NCI-H2107 treated with DMSO at 0.1 percent for 48 hours (cell line): ENCODE measurements at regions not wholly inside any gene's neighbourhood (a gene's known extent, or its start where the extent isn't known, plus 50 kb on each side); places are given as distances from the start of the nearest gene placed in this dataset.

Source experiments
- DNase-seq: peaks from one replicate; lab custom pipeline; 2025; ENCODE audit not compliant: unreplicated experiment; lab: John Stamatoyannopoulos, UW

DNA sequence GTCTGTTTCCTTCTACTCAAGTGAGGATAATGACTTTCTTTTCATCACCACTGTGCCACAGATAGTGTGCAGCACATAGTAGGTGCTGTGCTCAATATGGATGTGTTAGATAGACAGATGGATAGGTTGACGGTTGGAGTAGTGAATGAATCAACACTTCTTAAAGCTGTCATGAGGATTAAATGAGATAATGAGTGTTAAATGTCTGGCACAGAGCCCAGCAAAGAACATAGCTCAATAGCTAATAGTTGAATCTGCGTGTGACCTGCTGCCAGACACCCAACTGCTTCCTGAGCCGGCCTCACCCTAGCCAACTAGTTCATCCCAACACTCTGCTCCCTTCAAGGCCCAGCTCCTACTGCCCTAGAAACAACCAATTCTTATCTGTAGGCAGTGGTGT lies 67.7 kb upstream of the PJA1 start:
- no peak for DNase-seq

DNA sequence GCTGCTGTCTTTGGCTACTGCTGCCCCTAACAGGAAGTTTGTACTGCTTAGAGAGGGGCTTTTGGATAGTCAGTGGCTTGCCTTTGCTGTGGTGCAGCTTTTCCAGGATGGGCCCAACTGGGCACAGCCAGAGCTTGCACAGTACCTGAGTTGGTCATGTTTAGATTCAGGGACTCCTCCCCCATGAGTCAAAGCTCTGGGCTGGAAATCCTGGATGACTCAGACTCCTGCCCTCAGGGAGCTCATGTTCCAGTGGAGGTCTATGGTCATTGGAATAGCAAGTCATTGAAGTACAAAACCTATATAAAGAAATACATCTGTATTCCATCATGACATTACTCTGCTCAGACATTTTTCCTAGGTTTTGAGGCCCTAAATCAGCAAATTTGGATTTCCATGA lies 66.7 kb upstream of the PJA1 start:
- DNase-seq, result no peak

GRCh38 chrX:69229436-69229835 lies 64.2 kb upstream of the PJA1 start:
- no peak for DNase-seq

- DNase-seq, result no peak
Observed at GRCh38 chrX:69228732-69229131, 63.5 kb upstream of the PJA1 start.

DNA sequence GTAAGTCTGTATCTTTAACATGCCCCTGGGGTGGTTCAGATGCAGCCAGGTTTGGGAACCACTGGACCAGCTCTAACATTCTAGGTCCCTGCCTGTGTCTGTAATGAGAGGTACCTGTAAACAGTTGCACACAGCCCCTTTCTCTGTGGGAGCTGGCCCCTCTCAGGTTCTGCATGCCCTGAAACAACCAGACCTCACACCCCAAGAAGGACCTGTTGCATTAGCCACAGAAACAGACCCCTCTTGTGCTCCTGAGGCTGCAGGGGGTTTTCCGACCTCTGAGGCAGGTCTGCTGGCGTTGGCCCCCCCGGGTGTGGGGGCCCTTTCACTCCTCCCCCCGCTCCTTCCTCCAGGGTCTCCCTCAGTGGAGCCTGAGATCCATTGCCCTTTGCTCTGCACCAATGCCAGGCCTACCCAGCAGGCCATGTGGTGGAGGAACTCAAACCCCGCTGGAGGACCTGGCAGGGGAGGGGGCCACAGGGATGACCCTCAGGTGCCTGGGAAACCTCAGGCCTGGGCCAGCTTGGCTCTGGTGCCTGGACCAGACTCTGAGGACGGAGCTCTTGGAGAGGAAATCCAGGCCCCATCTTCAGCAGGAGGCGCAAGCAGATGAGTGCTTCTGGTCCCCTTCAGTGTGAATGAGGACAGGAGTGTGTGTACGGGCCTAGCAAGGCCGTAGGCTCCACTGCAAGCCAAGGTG lies 61.4 kb upstream of the PJA1 start:
- no peak for DNase-seq

DNA sequence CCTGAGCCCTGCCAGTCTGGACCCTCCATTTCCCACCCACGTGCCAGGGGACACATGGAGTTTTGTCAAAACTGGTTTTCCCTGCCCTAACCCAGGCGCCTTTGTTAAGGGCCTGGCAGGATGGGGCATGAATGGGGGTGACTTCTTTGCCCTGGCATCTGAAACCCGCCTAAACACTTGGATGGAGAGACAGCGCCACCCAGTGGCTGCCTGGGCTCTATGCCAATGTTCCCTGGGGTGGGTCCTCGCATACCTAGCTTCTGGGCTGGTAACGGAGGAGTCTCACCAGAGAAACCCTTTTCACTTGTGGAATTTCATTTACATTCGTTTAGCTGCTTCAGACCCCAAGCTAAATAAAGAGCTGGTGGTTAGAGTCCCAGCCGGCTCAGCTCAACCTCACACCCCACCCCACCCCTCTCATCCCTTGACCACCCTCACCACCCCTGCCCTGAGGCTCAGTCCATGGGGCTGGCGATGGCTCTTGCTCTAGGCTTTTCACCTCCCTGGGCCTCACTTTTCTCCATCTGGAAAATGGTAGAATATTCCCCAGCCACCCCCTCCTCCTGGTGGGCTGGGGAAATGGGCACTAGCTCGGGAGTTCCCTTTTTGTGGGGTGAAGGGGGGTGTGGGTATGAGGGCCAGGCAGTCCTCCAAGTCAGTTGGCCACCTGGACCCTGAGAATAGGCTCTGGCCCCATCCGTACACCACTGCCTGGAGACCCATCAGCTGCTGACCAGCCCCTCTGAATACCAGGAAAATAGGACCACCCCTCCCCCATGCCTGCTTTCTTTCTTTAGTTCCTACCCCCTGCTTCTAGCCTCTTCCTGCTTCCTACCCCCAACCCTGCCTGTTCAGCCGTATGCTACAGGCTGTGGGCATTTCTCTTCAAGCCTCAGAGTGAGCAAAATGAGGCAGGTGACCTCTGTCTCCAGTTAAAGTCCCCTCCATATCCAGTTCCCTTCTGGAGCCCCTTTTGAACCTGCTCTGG lies 57.1 kb upstream of the PJA1 start:
- DNase-seq, result peak; percentile 52

GRCh38 chrX:69221239-69222102 lies 56.2 kb upstream of the PJA1 start:
- peak; percentile 2 for DNase-seq

DNA sequence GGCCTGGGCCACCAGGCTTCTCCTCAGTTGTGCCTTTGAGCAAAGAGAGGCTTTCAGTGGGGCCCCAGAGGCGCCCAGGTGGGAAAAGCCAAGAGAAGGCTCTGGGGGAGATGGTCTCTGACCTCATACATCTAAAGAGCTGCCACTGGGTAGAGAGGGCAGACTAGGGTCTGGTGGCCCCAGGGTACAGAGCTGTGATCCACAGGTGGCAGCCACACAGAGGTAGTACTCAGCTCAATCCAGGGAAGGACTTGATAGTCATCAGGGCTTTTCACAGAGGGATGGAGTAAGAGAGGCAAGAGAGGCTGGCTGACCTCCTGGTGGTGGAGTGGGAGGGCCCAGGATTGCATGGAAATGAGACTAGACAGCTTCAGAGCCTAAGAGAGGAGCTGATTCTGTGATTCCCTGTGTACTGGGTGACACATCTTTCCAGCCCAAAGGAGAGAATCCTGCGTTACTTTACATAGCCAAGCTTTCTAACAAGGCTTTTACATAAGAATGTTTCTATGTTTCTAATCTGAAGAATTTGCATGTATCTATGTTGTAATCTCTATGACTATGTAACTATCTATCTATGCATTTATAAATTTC lies 53.2 kb upstream of the PJA1 start:
- DNase-seq, result no peak

GRCh38 chrX:69216911-69217310 lies 51.7 kb upstream of the PJA1 start:
- DNase-seq, result no peak

DNA sequence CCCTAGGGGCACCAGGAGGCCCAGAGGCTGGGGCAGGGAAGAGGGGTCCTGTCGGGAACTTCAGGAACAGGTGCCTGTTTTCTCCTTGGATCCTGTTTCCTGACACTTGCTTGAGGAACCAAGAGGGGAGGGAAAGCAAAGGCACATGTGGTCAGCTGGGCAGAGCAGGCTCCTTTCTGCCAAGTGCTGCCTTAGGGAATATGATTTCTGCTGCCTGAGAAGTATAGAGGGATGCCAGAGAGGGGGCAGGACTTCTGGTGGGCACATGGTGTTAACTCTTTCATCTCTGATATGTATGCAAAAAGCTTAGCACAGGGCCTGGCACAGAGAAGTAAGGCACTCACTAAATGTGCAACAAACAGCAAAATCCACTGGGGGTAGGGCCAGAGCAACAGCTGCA lies 51.2 kb upstream of the PJA1 start:
- no peak for DNase-seq

DNA sequence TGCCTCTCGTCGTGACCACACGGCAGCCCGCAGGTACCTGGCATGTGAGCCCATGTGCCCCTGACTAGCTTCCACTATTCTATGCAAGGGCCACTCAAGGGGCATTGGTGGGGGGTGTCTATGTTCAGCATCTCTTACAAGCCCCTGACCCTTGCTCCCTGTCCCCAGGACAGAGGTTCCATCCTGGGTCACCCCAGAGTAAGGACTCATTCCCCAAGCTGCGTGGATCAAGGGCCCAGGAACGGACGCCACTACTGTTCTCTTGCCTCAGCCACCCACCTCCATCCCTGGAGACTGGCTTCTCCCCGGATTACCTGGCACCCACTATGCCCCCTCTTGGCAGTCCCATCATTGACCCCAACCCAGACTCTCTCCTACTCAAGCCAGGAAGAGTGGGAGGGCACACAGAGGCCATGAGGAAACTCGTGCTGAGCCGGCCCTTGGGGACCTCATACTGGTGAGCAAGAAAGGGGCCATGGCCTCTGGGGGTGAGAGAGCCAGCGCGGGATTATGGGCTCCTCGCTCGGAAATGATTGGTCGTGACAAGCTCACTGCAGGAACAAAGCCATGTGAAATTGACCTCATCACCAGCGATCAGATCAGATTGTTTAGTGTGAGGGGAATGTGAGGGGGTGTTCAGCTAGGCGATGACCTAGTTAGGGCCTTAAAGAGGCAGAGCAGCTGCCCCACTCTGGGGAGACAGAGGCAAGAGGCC lies 50.1 kb upstream of the PJA1 start:
- no peak for DNase-seq
